ENCODE measurements at regions not wholly inside any gene's neighbourhood (a gene's known extent, or its start where the extent isn't known, plus 50 kb on each side); places are given as distances from the start of the nearest gene placed in this dataset.

DNA sequence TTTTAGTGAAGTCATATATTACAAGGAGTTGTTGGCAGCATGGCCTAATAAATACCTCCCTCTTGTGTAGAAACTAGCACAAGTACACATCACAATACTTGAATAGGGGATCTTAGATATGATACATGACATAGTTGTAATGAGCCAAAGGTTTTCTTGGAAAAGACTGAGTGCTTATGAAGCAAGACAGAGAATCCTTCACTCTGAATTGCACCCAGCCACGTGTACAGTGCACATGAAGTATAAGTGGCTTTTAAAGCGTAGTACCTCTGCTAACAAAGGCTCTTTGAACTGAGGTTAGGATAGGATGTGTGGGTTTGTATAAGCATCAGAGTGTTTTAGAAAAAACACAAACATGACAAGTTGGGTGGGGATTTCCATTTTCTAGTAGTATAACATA, 145.5 kb upstream of the STMND1 start:
- Histone ChIP-seq H4K5ac (ENCODE audit: low read depth, low read length) (no peak overlapping the region; the same call in 1 of the 2 replicates), H3K36me3 (ENCODE audit: control insufficient read depth, insufficient read depth, low read length) (no peaks in the 10 kb centered on the region), H3K9me3 (ENCODE audit: control insufficient read depth, insufficient read depth, low read length) (no peaks in the 10 kb centered on the region), H3K4me1 (ENCODE audit: control insufficient read depth, insufficient read depth, low read length) (peaks cover 3% of the 10 kb centered on the region), H4K91ac (ENCODE audit: insufficient read depth, low read depth, low read length) (no peak overlapping the region), H2BK120ac (ENCODE audit: low read depth, low read length) (no peak overlapping the region), H2AK9ac (replicated peaks; ENCODE audit: low read depth, low read length, poor library complexity) (no peak overlapping the region), H2BK15ac (ENCODE audit: low read depth, low read length) (peak overlapping the region; percentile 80; the same call in 2 of the 3 replicates), H3K9ac (ENCODE audit: low read depth, low read length) (no peak overlapping the region), H4K20me1 (ENCODE audit: insufficient read depth, low read length) (no peaks in the 10 kb centered on the region), H3K9me1 (ENCODE audit: insufficient read depth, low read length) (peaks cover 6% of the 10 kb centered on the region; the same call in 1 of the 2 replicates), H3K4me3 (ENCODE audit: insufficient read depth, low read depth, low read length) (no peak overlapping the region), H3K23ac (ENCODE audit: low read depth, low read length) (no peak overlapping the region), H2BK20ac (ENCODE audit: low read depth, low read length) (no peak overlapping the region), H2AFZ (replicated peaks; ENCODE audit: low read length, poor library complexity) (no peak overlapping the region), H4K8ac (ENCODE audit: low read depth in 2 of 2, low read length in 2 of 2) (peak overlapping the region in 1 of 2 experiments; percentile 0; a peak in 1 of 4 replicates), H3K4ac (ENCODE audit: low read depth, low read length) (no peak overlapping the region; the same call in 1 of the 2 replicates), H3K56ac (ENCODE audit: extremely low read depth, insufficient read depth, low read length) (no peak overlapping the region), H3K4me2 (ENCODE audit: low read depth, low read length) (no peak overlapping the region), H3K14ac (replicated peaks; ENCODE audit: low read depth, low read length) (no peak overlapping the region), H2BK5ac (ENCODE audit: low read depth, low read length, poor library complexity, severe bottlenecking) (no peak overlapping the region), H3K27ac (ENCODE audit: insufficient read depth, low read length) (no peak overlapping the region), H3K18ac (ENCODE audit: low read depth, low read length) (0 out of 2 replicates have a peak overlapping the region, but pooled peaks have one; percentile 34), H3K27me3 (ENCODE audit: control insufficient read depth, insufficient read depth, low read length) (no peaks in the 10 kb centered on the region), H3K79me1 (ENCODE audit: low read depth in 1 of 2, low read length in 2 of 2) (no peaks in the 10 kb centered on the region), H2AK5ac (ENCODE audit: low read depth, low read length) (no peak overlapping the region; the same call in 1 of the 2 replicates)
- WGBS, 2 experiments (ENCODE audit: extremely low coverage in 2 of 2, insufficient read length in 1 of 2) = no CpG with 5 or more reads among the region's 2 CpGs
- DNase-seq (no peak), ATAC-seq (ENCODE audit: low read depth) (no peak)
- dilution Hi-C loops (cut with HindIII; ENCODE audit: low sequenced_read_pairs, unreplicated experiment) (no loop called here), in situ Hi-C loops (cut with MboI; ENCODE audit: low sequenced_read_pairs) (no loop called here), intact Hi-C loops (cut with micrococcal nuclease) (no loop called here)
- ChIA-PET CTCF (no interaction called here), POLR2A (ENCODE audit: unreplicated experiment) (no interaction called here)
- no peak for TF ChIP-seq NFE2L2 (IDR thresholded peaks at IDR 0.05; ENCODE audit: low read depth, low read length)
- 0 out of 2 replicates have a peak, but pooled peaks have one; percentile 5 for TF ChIP-seq SMC3 (IDR thresholded peaks at IDR 0.05; ENCODE audit: low read depth, low read length)
- TF ChIP-seq CHD1 (IDR thresholded peaks at IDR 0.05; ENCODE audit: low read depth, low read length) = no peak
- no TSS peak for BruUV-seq (replicated peaks)
